Vagina (tissue), 2 donors: ENCODE measurements at regions not wholly inside any gene's neighbourhood (a gene's known extent, or its start where the extent isn't known, plus 50 kb on each side); places are given as distances from the start of the nearest gene placed in this dataset.

Experiments
- DNase-seq, 2 donors: peaks; one replicate each; pipeline ENCODE4 v3.0.0-alpha.2; 2017; ENCODE audit errors: extremely low spot score in 2 of 2
- H3K27ac ChIP-seq: fragments of 200-600 bp; sonication (generic); one replicate; pipeline ENCODE4 v1.5.1; 2019
- H3K27me3 ChIP-seq: fragments of 200-600 bp; sonication (generic); one replicate; pipeline ENCODE4 v1.5.1; 2019
- H3K36me3 ChIP-seq, 2 donors: fragments of 200-600 bp; sonication (generic); one replicate each; pipeline ENCODE4 v1.5.1; 2017 to 2019
- H3K4me1 ChIP-seq: fragments of 200-600 bp; sonication (generic); one replicate; pipeline ENCODE4 v1.5.1; 2019
- H3K4me3 ChIP-seq, 2 donors: fragments of 200-600 bp; sonication (generic); 1 replicate in 1 of 2; 2 replicates in 1 of 2; pipeline ENCODE4 v1.5.1; 2016 to 2019
- H3K9me3 ChIP-seq: fragments of 200-600 bp; sonication (generic); one replicate; pipeline ENCODE4 v1.5.1; 2019
- CTCF ChIP-seq, 3 experiments: fragments of 450-650 bp in 2 of 3; fragments of 200-600 bp in 1 of 3; sonication (generic) in 1 of 3; IDR thresholded peaks; one replicate each; pipeline ENCODE4 v1.5.1; 2017 to 2019; ENCODE audit warnings: antibody characterized with exemption in 3 of 3, mild to moderate bottlenecking in 2 of 3, moderate library complexity in 2 of 3
- POLR2A ChIP-seq, 2 donors: fragments of 450-650 bp; IDR thresholded peaks; one replicate each; pipeline ENCODE4 v1.6.1; 2017; ENCODE audit warnings: antibody characterized with exemption in 2 of 2, mild to moderate bottlenecking in 2 of 2, moderate library complexity in 2 of 2
- POLR2AphosphoS5 ChIP-seq, 2 donors: sonication (generic); formaldehyde crosslinking; IDR thresholded peaks; one replicate each; pipeline ENCODE4 v1.9.0; 2017; ENCODE audit warnings: antibody characterized with exemption in 2 of 2, mild to moderate bottlenecking in 2 of 2, low read depth in 1 of 2; ENCODE audit not compliant: insufficient read depth in 1 of 2
- intact Hi-C: fragments of 100-400 bp; cut with DNase I; formaldehyde crosslinking; loops from one replicate; pipeline ENCODE4 v1.15.1; 2023

GRCh38 chr20:51158226-51158625, 135.3 kb upstream of the KCNG1 start:
- Histone ChIP-seq H3K36me3 (no peaks in the 10 kb centered on the region), H3K4me1 (peaks cover 9% of the 10 kb centered on the region), H3K9me3 (no peaks in the 10 kb centered on the region), H3K27me3 (no peaks in the 10 kb centered on the region), H3K27ac (no peak overlapping the region), H3K4me3 (no peak overlapping the region)
- intact Hi-C loops = no loop called here
- DNase-seq = peak in 1 of 2 donors; percentile 42
- TF ChIP-seq POLR2AphosphoS5 (IDR thresholded peaks at IDR 0.05; ENCODE audit: insufficient read depth in 1 of 2, low read depth in 1 of 2) = no peak
- no peak for TF ChIP-seq POLR2A (IDR thresholded peaks at IDR 0.05)
- TF ChIP-seq CTCF (IDR thresholded peaks at IDR 0.05) = no peak

- H3K27me3 ChIP-seq = no peaks in the 10 kb centered on the region
- H3K27ac ChIP-seq = no peak overlapping the region
- intact Hi-C loops = no loop called here
- peaks cover 9% of the 10 kb centered on the region for H3K4me1 ChIP-seq
- no peaks in the 10 kb centered on the region for H3K9me3 ChIP-seq
- TF ChIP-seq POLR2A (IDR thresholded peaks at IDR 0.05) (no peak), POLR2AphosphoS5 (IDR thresholded peaks at IDR 0.05; ENCODE audit: insufficient read depth in 1 of 2, low read depth in 1 of 2) (no peak), CTCF (IDR thresholded peaks at IDR 0.05) (no peak)
- DNase-seq = peak; percentile 67 to 86
- H3K36me3 ChIP-seq = no peaks in the 10 kb centered on the region
- H3K4me3 ChIP-seq = peak overlapping the region in 1 of 2 donors; percentile 17
These were observed 133.4 kb upstream of the KCNG1 start for GRCh38 chr20:51156041-51156982.

- H3K4me3 ChIP-seq = no peak overlapping the region
- no peak for TF ChIP-seq POLR2A (IDR thresholded peaks at IDR 0.05)
- no peak for TF ChIP-seq POLR2AphosphoS5 (IDR thresholded peaks at IDR 0.05; ENCODE audit: insufficient read depth in 1 of 2, low read depth in 1 of 2)
- TF ChIP-seq CTCF (IDR thresholded peaks at IDR 0.05) = no peak
- DNase-seq = peak; percentile 46 to 67
- H3K27me3 ChIP-seq = no peaks in the 10 kb centered on the region
- no peaks in the 10 kb centered on the region for H3K9me3 ChIP-seq
- no peak overlapping the region for H3K27ac ChIP-seq
- no peaks in the 10 kb centered on the region for H3K36me3 ChIP-seq
- intact Hi-C loops = no loop called here
- H3K4me1 ChIP-seq = peaks cover 9% of the 10 kb centered on the region
These were observed 132.1 kb upstream of the KCNG1 start for GRCh38 chr20:51154708-51155690.

- Histone ChIP-seq H3K9me3 (no peaks in the 10 kb centered on the region), H3K36me3 (no peaks in the 10 kb centered on the region), H3K27ac (no peak overlapping the region), H3K4me1 (peaks cover 9% of the 10 kb centered on the region), H3K27me3 (no peaks in the 10 kb centered on the region), H3K4me3 (no peak overlapping the region)
- intact Hi-C loops = no loop called here
- peak; percentile 43 to 60 for DNase-seq
- TF ChIP-seq CTCF (IDR thresholded peaks at IDR 0.05) (no peak), POLR2AphosphoS5 (IDR thresholded peaks at IDR 0.05; ENCODE audit: insufficient read depth in 1 of 2, low read depth in 1 of 2) (no peak), POLR2A (IDR thresholded peaks at IDR 0.05) (no peak)
These were observed 131.2 kb upstream of the KCNG1 start for GRCh38 chr20:51153867-51154707.
